B cell (primary cell): ENCODE measurements at regions not wholly inside any gene's neighbourhood (a gene's known extent, or its start where the extent isn't known, plus 50 kb on each side); places are given as distances from the start of the nearest gene placed in this dataset.

Source experiments
- EZH2 ChIP-seq: IDR thresholded peaks from 2 replicates; pipeline ENCODE4 v1.6.1; 2012; ENCODE audit warnings: borderline replicate concordance, low read depth, mild to moderate bottlenecking, moderate library complexity, low read length; ENCODE audit not compliant: insufficient read depth, poor library complexity, severe bottlenecking
- TF ChIP-seq, protein P1 (sequence below): fragments of 200-600 bp; IDR thresholded peaks from one replicate; pipeline ENCODE4 v1.8.0; 2022; ENCODE audit warnings: antibody characterized with exemption, mild to moderate bottlenecking

DNA sequence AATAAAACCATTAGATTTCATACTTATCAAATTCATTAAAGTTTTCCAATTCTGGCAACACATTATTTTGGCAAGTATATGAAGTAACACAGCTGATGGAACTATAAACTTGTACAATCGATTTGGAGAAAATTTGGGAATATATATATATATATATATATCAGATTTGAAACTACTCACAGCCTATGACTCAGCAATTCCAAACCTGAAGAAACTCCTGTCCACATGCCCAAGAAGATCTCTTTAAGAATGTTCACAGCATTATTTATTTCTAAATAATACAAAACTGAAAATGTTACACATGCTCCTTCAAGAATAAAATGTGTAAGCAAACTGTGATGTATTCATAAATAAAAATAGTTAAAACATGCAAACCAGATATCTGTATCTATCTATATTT lies 270.1 kb downstream of the TFAP2A start:
- TF ChIP-seq, protein P1, sequence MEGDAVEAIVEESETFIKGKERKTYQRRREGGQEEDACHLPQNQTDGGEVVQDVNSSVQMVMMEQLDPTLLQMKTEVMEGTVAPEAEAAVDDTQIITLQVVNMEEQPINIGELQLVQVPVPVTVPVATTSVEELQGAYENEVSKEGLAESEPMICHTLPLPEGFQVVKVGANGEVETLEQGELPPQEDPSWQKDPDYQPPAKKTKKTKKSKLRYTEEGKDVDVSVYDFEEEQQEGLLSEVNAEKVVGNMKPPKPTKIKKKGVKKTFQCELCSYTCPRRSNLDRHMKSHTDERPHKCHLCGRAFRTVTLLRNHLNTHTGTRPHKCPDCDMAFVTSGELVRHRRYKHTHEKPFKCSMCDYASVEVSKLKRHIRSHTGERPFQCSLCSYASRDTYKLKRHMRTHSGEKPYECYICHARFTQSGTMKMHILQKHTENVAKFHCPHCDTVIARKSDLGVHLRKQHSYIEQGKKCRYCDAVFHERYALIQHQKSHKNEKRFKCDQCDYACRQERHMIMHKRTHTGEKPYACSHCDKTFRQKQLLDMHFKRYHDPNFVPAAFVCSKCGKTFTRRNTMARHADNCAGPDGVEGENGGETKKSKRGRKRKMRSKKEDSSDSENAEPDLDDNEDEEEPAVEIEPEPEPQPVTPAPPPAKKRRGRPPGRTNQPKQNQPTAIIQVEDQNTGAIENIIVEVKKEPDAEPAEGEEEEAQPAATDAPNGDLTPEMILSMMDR, result no peak
- TF ChIP-seq EZH2, result no peak
